ENCODE measurements at regions not wholly inside any gene's neighbourhood (a gene's known extent, or its start where the extent isn't known, plus 50 kb on each side); places are given as distances from the start of the nearest gene placed in this dataset.

DNA sequence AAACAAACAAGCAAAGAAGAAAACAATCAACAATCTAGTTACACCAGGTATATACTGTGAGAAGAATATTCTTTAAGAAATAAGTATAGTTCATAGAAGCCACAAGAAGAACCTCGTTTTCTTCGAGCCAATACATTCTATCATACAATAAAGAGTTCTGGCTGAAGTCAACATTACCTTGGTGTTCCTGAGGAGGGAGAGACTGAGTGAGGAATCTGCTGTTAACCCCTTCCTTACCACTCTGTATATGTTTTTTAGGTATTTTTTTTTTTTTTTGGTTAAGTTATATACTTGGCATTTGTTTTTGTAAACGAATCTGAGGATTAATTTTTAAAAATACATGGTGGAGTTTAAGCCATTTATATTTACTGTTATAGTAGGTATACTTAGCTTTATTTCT is 412.5 kb downstream of the NUP35 start:
- TF ChIP-seq CTCF (IDR thresholded peaks at IDR 0.05; ENCODE audit: low read length) (no peak), EZH2 (IDR thresholded peaks at IDR 0.05; ENCODE audit: borderline replicate concordance, low read length) (no peak)

Data from OCI-LY1 (cell line).